D341Med (cell line): ENCODE measurements at regions not wholly inside any gene's neighbourhood (a gene's known extent, or its start where the extent isn't known, plus 50 kb on each side); places are given as distances from the start of the nearest gene placed in this dataset.

Source experiments
- DNase-seq: peaks from one replicate; pipeline ENCODE4 v3.0.0; 2012; ENCODE audit warnings: low spot score

GRCh38 chrX:51437521-51437920 is 58.9 kb downstream of the NUDT11 start:
- DNase-seq: no peak

- no peak for DNase-seq
Measured at GRCh38 chrX:51435101-51435500, 61.3 kb downstream of the NUDT11 start.

GRCh38 chrX:51421972-51422597 is 74.3 kb downstream of the NUDT11 start:
- no peak for DNase-seq

- no peak for DNase-seq
Measured at GRCh38 chrX:51420610-51421009, 75.8 kb downstream of the NUDT11 start.

- DNase-seq: no peak
Measured at GRCh38 chrX:51408462-51408861, 75.8 kb downstream of the NUDT10 start.

- no peak for DNase-seq
Measured at GRCh38 chrX:51407520-51408409, 75.1 kb downstream of the NUDT10 start.

- DNase-seq: no peak
Measured at GRCh38 chrX:51406688-51407519, 74.3 kb downstream of the NUDT10 start.

GRCh38 chrX:51404445-51404844 is 71.8 kb downstream of the NUDT10 start:
- DNase-seq: no peak

- DNase-seq: peak; percentile 12
Measured at GRCh38 chrX:51395810-51396728, 63.4 kb downstream of the NUDT10 start.

- no peak for DNase-seq
Measured at GRCh38 chrX:51395480-51395809, 62.8 kb downstream of the NUDT10 start.
